Stomach (tissue), 4 donors: ENCODE measurements at regions not wholly inside any gene's neighbourhood (a gene's known extent, or its start where the extent isn't known, plus 50 kb on each side); places are given as distances from the start of the nearest gene placed in this dataset.

Experiments
- EP300 ChIP-seq: sonication (generic); formaldehyde crosslinking; IDR thresholded peaks from one replicate; pipeline ENCODE4 v1.6.1; 2017; ENCODE audit warnings: antibody characterized with exemption
- POLR2A ChIP-seq, 4 donors: fragments of 450-650 bp; IDR thresholded peaks; one replicate each; pipeline ENCODE4 v1.6.1; 2016; ENCODE audit warnings: antibody characterized with exemption in 4 of 4, control low read depth in 2 of 4, mild to moderate bottlenecking in 1 of 4, moderate library complexity in 1 of 4

DNA sequence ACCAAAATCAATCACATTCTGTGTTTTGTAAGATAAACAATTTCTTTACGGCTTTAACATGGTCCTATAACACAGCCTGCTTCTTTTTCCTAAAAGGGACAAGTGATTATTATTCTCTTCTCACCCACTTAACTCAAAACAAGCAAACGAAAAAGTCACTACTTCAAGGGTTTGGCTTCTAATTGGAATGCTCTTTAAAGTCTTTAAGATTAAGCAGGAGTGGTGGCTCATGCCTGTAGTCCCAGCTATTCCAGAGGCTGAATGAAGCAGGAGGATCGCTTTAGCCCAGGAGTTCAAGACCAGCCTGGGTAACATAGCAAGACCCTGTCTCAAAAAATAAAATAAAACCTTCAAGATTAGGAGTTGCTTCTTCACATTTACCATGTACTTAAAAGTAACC lies 66.6 kb upstream of the CNEP1R1 start:
- no peak for TF ChIP-seq EP300
- TF ChIP-seq POLR2A (IDR thresholded peaks at IDR 0.05) = no peak
